ENCODE measurements at regions not wholly inside any gene's neighbourhood (a gene's known extent, or its start where the extent isn't known, plus 50 kb on each side); places are given as distances from the start of the nearest gene placed in this dataset.

- Histone ChIP-seq H3K79me2 (ENCODE audit: insufficient read depth, low read length) (no peaks in the 10 kb centered on the region), H3K4me2 (replicated peaks; ENCODE audit: extremely low read depth, low read length, poor library complexity, severe bottlenecking) (no peak overlapping the region), H3K27ac (ENCODE audit: low read depth in 1 of 2, low read length in 2 of 2) (no peak overlapping the region), H3K9ac (ENCODE audit: insufficient read depth, low read length, poor library complexity, severe bottlenecking) (no peak overlapping the region), H3K4me3 (replicated peaks in 1 of 3; ENCODE audit: low read depth in 2 of 3, low read length in 3 of 3) (no peak overlapping the region), H3K4me1 (ENCODE audit: control insufficient read depth in 1 of 2, insufficient read depth in 2 of 2, low read length in 2 of 2) (no peaks in the 10 kb centered on the region), H3K36me3 (replicated peaks in 1 of 2; ENCODE audit: control insufficient read depth in 1 of 2, insufficient read depth in 2 of 2, low read length in 2 of 2) (no peaks in the 10 kb centered on the region), H3K27me3 (ENCODE audit: control insufficient read depth in 2 of 2, insufficient read depth in 2 of 2, low read length in 2 of 2) (no peaks in the 10 kb centered on the region), H3K9me3 (replicated peaks in 1 of 2; ENCODE audit: control insufficient read depth in 1 of 2, insufficient read depth in 1 of 2, low read length in 2 of 2) (no peaks in the 10 kb centered on the region), H2AFZ (ENCODE audit: insufficient read depth, low read depth, low read length, poor library complexity, severe bottlenecking) (no peak overlapping the region), H4K20me1 (ENCODE audit: insufficient read depth, low read length) (no peaks in the 10 kb centered on the region)
- WGBS (ENCODE audit: insufficient coverage) = 100% methylated on average over 1 of the region's 1 CpG
- no peak for TF ChIP-seq CTCF (IDR thresholded peaks at IDR 0.05)
- intact Hi-C loops (cut with micrococcal nuclease) = no loop called here
- H3K36me3 Mint-ChIP-seq = no peaks in the 10 kb centered on the region
- peaks cover 0 to 2% (median 0%) of the 10 kb centered on the region in 7 donors for H3K9me3 Mint-ChIP-seq
- peaks cover 0 to 4% (median 0%) of the 10 kb centered on the region in 3 donors for H3K27me3 Mint-ChIP-seq (ENCODE audit: low read depth in 3 of 3)
- no peak overlapping the region for H3K4me3 Mint-ChIP-seq
- peaks cover 4% of the 10 kb centered on the region for H3K4me1 Mint-ChIP-seq
- DNase-seq = no peak
- H3K27ac Mint-ChIP-seq = no peak overlapping the region
These were observed 161.2 kb downstream of the IRS2 start for GRCh38 chr13:109625156-109625555.

- Histone ChIP-seq H3K4me3 (replicated peaks in 1 of 3; ENCODE audit: low read depth in 2 of 3, low read length in 3 of 3) (no peak overlapping the region), H3K9me3 (replicated peaks in 1 of 2; ENCODE audit: control insufficient read depth in 1 of 2, insufficient read depth in 1 of 2, low read length in 2 of 2) (no peaks in the 10 kb centered on the region), H3K36me3 (replicated peaks in 1 of 2; ENCODE audit: control insufficient read depth in 1 of 2, insufficient read depth in 2 of 2, low read length in 2 of 2) (no peaks in the 10 kb centered on the region), H2AFZ (ENCODE audit: insufficient read depth, low read depth, low read length, poor library complexity, severe bottlenecking) (no peak overlapping the region), H3K27me3 (ENCODE audit: control insufficient read depth in 2 of 2, insufficient read depth in 2 of 2, low read length in 2 of 2) (no peaks in the 10 kb centered on the region), H3K9ac (ENCODE audit: insufficient read depth, low read length, poor library complexity, severe bottlenecking) (no peak overlapping the region), H3K79me2 (ENCODE audit: insufficient read depth, low read length) (no peaks in the 10 kb centered on the region), H3K27ac (ENCODE audit: low read depth in 1 of 2, low read length in 2 of 2) (no peak overlapping the region), H4K20me1 (ENCODE audit: insufficient read depth, low read length) (no peaks in the 10 kb centered on the region), H3K4me2 (replicated peaks; ENCODE audit: extremely low read depth, low read length, poor library complexity, severe bottlenecking) (no peak overlapping the region), H3K4me1 (ENCODE audit: control insufficient read depth in 1 of 2, insufficient read depth in 2 of 2, low read length in 2 of 2) (no peaks in the 10 kb centered on the region)
- Mint-ChIP-seq H3K27ac (no peak overlapping the region), H3K36me3 (peaks cover 0 to 3% of the 10 kb centered on the region in 2 donors), H3K27me3 (ENCODE audit: low read depth in 3 of 3) (peaks cover 0 to 3% (median 3%) of the 10 kb centered on the region in 3 donors), H3K4me1 (peaks cover 4% of the 10 kb centered on the region), H3K4me3 (no peak overlapping the region), H3K9me3 (peaks cover 0 to 7% (median 4%) of the 10 kb centered on the region in 7 donors)
- DNase-seq = no peak
- no peak for TF ChIP-seq CTCF (IDR thresholded peaks at IDR 0.05)
- intact Hi-C loops (cut with micrococcal nuclease) = no loop called here
- WGBS (ENCODE audit: insufficient coverage) = no CpG with 5 or more reads among the region's 4 CpGs
These were observed 164.4 kb downstream of the IRS2 start for GRCh38 chr13:109622006-109622405.

Measured in CD14-positive monocyte (primary cell).